Activated naive CD8-positive, alpha-beta T cell treated with anti-CD3 and anti-CD28 coated beads, Interleukin-2, amount 50 U/mL, for 16 hours (primary cell): ENCODE measurements at regions not wholly inside any gene's neighbourhood (a gene's known extent, or its start where the extent isn't known, plus 50 kb on each side); places are given as distances from the start of the nearest gene placed in this dataset.

ENCODE experiments used
- DNase-seq: peaks from one replicate; pipeline ENCODE4 v3.0.0-alpha.2; 2020; ENCODE audit warnings: low read depth, low spot score

DNA sequence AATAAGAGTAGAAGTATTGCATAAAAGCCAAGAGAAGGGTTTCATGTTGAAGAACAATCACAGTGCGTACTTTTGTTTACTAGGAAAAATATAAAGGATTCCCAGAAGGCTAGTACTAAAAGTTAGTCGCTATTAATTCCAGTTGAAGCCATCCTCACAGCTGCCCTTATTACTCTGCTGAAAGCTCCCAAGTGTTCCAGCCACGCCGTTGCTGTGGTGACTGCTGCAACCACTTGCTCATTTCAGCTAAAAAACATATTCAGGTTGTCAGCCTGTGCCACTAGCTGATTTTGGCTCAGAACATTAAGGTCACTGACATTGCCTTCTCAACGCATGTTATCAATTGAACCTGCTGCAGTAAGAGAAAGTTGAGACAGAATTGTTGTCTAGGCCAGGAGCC, 87.1 kb upstream of the FNDC3A start:
- DNase-seq: no peak

DNA sequence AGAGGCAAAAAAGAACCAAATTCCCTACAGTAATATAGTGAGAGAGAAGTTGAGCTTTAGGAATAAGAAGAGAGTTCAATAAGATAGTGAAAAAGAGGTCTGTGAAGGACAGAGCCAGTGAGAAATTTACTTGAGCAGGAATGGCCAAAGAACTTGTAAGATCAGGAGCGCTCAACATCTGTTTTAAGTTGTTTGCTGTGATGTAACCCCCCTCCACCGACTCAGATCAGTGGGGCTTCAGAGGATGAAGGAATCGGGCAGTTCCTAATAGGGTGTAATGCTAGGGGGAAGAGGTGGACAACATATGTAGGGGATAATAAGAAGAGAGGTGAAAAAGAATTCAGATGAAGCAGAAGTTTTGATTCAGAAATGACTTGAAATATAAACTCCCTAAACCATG, 85.3 kb upstream of the FNDC3A start:
- no peak for DNase-seq

DNA sequence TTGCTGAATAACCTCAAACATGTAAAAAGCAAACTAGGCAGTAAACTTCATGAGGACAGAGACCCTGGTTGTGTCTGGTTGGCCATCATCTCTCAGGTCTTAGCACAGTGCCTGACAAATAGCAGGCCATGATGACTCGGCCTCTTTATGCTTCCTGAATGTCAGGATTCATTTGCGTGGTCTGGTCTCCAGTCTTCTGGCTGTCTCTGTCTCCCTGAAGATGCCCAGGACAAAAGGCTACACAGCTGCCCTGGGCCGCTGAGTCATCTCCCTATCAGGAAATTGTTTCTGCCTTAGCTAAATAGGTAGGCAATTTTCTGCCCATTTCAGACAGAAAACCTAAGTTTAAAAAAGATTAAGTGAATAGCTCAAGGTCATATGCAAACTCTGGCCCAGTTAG, 84.1 kb upstream of the FNDC3A start:
- DNase-seq: no peak

DNA sequence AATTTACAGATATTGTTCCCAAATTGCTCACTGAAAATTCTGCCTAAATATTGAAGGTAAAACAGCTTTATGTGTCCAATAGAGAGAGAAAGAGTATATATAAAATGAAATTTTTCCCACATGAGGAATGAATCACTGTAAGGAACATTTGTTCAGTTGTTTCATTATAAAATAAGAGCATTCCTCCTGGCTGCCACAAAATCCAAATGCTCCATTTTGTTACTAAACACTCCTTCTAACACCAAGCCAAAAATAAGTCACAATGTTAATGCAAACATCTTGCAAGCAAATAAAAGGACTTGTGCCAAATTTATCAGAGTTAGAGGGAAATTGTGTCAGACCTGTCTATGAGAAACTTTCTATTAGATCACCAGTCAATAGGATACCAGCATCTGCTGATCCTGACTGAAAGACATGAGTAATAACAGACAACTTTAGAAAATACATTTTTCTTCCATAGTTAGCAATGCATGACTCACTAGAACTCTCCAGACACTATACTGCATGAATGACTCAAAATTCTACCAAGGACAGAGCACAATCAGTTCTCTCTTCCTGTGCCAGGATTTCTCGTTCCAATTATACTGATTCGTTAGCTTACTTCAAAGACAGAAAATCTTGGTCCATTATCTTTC, 83.5 kb upstream of the FNDC3A start:
- DNase-seq: no peak

GRCh38 chr13:48892688-48893075, 83.0 kb upstream of the FNDC3A start:
- no peak for DNase-seq

GRCh38 chr13:48896312-48896711, 79.4 kb upstream of the FNDC3A start:
- no peak for DNase-seq

DNA sequence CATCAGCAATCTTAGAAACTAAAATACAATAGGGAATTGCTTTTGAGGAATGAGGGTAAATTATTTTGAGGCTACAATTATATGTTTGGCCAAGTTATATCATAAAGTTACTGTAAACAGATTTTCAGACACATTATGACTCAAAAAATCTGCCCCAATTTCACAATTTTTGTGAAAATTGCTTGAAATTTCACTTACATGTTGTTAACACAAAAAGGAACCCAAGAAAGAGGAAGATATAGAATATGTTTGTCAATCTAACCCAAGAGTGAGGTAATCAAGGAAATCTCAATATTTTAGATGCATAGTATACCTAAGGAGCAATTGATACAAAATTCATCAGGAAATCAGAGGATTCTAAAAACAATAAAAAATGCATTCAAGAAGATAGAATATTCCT, 73.9 kb upstream of the FNDC3A start:
- DNase-seq: no peak

GRCh38 chr13:48902368-48902767, 73.3 kb upstream of the FNDC3A start:
- DNase-seq: no peak

- DNase-seq: no peak
Observed at GRCh38 chr13:48904668-48905290, 70.9 kb upstream of the FNDC3A start.

GRCh38 chr13:48906200-48906599, 69.5 kb upstream of the FNDC3A start:
- no peak for DNase-seq

- no peak for DNase-seq
Observed at GRCh38 chr13:48908381-48909055, 67.2 kb upstream of the FNDC3A start.

GRCh38 chr13:48909056-48909389, 66.7 kb upstream of the FNDC3A start:
- DNase-seq: no peak

GRCh38 chr13:48910686-48911085, 65.0 kb upstream of the FNDC3A start:
- DNase-seq: no peak

GRCh38 chr13:48919751-48920150, 56.0 kb upstream of the FNDC3A start:
- DNase-seq: no peak

DNA sequence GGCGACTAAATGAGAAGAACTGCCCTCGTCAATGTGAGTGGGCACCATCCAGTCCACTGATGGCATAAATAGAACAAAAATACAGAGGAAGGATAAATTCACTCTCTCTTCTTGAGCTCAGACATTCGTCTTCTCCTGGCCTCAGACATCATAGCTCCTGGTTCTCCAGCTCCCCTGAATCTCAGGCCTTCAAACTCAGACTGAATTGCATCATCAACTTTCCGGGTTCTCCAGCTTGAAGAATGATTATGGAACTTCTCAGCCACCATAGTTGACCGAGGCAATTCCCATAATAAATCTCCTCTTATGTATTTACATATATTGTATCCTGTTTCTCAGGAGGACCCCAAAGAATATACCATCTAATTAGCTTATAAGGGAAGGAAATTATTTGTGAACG, 55.0 kb upstream of the FNDC3A start:
- DNase-seq: no peak

DNA sequence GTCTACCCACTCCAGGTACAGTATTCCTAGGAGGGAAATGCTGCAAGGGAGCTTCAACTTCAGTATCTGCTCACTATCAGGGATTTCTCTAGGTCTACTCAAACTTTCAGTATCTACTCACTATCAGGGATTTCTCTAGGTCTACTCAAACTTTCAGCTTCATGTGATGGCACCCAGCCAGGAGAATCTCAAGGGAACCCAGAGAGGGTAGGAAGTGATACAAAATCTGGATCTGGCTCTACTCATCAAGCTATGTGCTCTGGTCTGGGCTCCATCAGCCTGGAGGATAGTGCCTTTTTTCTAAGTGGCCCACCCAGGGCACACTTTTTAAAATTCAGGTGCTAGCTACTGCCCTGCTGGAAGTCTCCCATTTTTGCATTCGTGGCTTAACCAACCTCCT, 52.3 kb upstream of the FNDC3A start:
- DNase-seq: no peak

GRCh38 chr13:48925001-48925400, 50.7 kb upstream of the FNDC3A start:
- no peak for DNase-seq
